ENCODE measurements at regions not wholly inside any gene's neighbourhood (a gene's known extent, or its start where the extent isn't known, plus 50 kb on each side); places are given as distances from the start of the nearest gene placed in this dataset.

DNA sequence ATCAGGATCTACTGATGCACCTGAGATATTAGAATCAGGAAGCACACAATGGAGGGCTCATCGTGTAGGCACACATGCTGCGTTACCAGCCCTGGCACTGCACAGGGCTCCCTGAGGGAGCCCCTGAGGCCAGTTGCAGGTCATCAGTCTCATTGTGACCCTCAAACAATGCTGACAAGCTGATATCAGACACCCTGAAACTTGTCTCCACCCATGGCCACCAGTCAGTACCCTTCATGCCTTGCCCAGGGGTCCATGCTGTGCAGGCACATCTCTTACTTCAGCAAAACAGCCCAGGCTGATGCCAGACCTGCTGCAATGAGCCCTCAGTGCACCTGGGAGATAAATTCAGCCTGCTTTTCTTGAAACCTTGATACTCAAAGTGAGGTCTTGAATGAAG is 59.5 kb upstream of the SLC6A11 start:
- TF ChIP-seq, protein P1, sequence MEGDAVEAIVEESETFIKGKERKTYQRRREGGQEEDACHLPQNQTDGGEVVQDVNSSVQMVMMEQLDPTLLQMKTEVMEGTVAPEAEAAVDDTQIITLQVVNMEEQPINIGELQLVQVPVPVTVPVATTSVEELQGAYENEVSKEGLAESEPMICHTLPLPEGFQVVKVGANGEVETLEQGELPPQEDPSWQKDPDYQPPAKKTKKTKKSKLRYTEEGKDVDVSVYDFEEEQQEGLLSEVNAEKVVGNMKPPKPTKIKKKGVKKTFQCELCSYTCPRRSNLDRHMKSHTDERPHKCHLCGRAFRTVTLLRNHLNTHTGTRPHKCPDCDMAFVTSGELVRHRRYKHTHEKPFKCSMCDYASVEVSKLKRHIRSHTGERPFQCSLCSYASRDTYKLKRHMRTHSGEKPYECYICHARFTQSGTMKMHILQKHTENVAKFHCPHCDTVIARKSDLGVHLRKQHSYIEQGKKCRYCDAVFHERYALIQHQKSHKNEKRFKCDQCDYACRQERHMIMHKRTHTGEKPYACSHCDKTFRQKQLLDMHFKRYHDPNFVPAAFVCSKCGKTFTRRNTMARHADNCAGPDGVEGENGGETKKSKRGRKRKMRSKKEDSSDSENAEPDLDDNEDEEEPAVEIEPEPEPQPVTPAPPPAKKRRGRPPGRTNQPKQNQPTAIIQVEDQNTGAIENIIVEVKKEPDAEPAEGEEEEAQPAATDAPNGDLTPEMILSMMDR (IDR thresholded peaks at IDR 0.05): no peak
- no peak for TF ChIP-seq POLR2A (IDR thresholded peaks at IDR 0.05)
